Endothelial cell of hepatic sinusoid (primary cell): ENCODE measurements at regions not wholly inside any gene's neighbourhood (a gene's known extent, or its start where the extent isn't known, plus 50 kb on each side); places are given as distances from the start of the nearest gene placed in this dataset.
"Not testable (repeated sequence)": the region's sequence is repeated elsewhere in the genome, so short reads cannot be mapped to it uniquely, and the experiment has no call there.

Experiments used
- in situ Hi-C: cut with HindIII; loops from 2 replicates; pipeline ENCODE4 v1.10.0; 2017; ENCODE audit warnings: low sequenced_read_pairs

DNA sequence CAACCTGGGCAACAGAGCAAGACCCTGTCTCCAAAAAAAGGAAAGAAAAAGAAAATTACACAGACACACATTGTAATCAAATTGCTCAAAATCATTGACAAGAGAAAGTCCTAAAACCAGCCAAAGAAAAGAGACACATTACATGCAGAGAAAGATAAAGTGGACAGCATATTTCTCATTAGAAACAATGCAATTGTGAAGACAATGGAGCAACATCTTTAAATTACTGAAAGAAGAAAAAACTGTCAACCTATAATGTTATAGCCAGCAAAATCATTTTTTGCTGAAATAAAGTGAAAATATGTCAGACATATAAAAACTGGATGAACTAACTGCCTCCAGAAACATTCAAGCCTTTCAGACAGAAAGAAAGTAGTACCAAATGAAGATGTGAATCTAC is 120.6 kb downstream of the TMEM167A start:
- in situ Hi-C loops: no loop called here

DNA sequence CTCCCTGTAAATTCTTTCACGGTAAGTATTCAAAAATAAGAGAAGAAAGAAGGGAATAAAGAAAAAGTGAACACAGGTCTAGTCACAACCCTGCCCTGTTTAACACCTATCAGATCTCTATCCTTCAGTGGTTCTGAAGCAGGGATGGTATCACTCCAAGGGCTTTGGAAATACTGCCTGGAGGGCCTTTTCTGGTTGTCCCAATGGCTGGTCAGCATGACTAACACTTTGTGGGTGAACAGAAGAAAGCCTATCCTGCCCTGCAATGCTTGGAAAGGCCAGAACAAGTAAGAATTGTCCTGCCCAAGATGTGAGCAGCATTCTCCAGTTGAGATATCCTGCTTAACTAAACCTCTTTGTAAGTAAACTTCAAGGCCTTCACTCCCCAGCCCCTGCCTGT is 124.9 kb downstream of the TMEM167A start:
- in situ Hi-C loops: no loop called here

DNA sequence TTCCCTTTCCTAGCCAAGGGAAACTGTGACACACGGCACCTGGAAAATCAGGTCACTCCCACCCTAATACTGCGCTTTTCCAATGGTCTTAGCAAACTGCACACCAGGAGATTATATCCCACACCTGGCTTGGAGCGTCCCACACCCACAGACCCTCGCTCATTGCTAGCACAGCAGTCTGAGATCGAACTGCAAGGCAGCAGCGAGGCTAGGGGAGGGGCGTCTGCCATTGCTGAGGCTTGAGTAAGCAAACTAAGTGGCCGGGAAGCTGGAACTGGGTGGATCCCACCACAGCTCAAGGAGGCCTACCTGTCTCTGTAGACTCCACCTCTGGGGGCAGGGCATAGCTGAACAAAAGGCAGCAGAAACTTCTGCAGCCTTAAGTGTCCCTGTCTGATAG is 132.9 kb downstream of the TMEM167A start:
- in situ Hi-C loops: not testable (repeated sequence)

DNA sequence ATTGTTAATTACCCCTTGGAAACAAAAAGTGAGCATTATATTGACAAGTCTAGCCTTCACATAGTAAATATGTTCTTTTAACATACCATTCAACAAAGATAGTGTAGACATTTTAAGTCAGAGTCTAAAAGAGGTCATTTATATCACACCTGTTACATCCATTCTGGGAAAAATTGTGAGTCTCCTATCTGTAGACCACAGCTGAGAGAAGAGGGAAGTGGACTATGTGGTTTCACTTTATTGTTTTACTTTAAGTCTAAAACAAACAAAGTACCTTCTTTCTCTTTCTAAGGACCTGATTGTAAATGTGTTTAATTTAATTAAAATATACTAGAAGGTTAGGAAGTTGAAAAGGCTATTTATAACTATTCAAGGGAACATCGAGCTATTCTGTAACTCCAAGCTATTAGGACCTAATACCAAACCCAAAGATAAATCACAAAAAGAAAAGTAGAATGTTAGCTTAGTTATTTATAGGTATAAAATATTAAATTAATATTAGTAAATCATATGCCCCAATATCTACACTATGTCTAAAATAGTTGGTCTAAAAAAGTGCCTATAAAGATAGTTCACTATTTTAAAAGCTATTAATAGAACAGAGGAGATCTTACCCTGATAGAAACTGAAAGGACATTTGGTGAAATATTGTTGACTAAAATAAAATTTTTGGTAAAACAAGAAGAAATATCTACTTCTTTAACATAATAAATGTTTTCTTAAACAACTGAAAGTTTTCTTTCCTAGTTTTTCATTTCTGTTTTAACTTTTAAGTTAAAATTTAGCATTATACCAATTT is 134.9 kb downstream of the TMEM167A start:
- in situ Hi-C loops: no loop called here

DNA sequence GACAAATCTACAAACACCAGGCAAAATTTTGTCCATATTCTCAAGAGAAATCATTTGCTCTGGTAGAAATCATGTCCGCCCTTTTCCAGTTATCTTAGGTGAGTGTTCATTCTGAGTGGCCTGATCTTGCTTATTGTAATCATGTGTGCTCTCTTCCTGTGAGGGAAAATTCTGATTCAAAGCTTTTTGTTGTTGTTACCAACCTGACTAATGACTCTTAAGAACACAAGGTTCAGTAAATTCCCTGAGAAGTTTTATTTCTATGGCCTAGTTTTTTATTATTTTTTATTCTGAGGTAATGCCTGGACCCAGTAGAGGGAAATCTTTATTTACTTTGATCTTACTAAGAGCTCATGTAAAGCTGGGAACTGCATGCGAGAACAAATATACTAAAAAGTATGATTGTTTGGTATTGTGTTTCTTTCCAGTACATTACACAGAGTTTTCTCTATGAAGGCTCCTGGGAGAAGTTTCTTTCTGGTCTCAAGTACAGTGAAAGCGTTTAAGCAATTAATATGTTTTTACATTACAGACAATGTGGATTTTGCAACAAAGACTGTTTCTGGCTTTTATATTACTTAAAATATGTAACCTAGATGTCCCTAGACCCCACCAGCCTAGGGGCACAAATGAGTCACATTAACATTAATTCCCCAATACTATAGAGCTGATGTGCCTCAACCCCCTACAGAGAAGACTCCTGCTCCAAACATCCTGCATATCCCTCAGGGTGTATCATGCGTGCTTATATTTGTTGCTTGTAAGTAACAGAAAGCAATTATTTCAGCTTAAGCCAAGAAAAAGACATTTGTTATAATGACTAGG is 138.1 kb downstream of the TMEM167A start:
- in situ Hi-C loops: no loop called here

DNA sequence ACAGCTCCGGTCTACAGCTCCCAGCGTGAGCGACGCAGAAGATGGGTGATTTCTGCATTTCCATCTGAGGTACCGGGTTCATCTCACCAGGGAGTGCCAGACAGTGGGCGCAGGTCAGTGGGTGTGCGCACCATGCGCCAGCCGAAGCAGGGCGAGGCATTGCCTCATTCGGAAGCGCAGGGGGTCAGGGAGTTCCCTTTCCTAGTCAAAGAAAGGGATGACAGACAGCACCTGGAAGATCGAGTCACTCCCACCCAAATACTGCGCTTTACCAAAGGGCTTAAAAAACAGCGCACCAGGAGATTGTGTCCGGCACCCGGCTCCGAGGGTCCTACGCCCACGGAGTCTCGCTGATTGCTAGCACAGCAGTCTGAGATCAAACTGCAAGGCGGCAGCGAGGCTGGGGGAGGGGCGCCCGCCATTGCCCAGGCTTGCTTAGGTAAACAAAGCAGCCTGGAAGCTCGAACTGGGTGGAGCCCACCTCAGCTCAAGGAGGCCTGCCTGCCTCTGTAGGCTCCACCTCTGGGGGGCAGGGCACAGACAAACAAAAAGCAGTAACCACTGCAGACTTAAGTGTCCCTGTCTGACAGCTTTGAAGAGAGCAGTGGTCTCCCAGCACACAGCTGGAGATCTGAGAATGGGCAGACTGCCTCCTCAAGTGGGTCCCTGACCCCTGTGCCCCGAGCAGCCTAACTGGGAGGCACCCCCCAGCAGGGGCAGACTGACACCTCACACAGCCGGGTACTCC is 144.5 kb downstream of the TMEM167A start:
- in situ Hi-C loops: not testable (repeated sequence)

DNA sequence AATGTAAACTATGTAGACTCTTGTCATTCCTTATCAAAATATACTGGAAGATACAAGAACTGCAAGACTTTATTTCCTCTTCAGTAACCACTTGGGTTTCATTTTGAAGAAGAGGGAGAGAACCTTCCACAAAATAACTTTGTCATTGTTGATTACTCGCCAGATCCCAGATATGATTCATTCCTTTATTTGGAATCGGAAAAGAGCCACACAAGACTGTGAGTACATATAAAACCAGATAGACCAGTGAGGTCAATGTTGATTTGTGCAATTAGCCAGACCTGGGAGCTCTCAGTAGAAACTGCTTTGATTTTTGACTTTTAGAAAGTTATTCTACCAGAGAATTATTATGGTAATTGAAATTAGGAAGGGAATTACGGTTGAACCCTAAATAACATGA is 146.1 kb downstream of the TMEM167A start:
- in situ Hi-C loops: no loop called here

DNA sequence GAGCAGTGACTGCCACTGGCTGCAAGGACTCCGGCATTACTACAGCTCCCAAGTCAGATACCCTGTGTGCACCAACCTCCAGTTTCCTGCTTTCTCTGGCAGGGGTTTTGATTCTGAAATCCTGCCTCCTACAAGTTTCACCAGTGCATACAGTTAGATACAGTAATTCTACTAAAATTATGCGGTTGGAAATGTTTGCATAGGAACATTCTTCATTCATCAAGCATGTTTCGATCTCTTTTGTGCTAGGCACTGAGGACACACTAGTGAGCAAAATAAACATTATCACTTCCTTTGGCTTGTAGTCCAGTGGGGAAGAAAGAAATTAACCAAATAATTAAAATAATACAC is 152.2 kb downstream of the TMEM167A start:
- in situ Hi-C loops: no loop called here

DNA sequence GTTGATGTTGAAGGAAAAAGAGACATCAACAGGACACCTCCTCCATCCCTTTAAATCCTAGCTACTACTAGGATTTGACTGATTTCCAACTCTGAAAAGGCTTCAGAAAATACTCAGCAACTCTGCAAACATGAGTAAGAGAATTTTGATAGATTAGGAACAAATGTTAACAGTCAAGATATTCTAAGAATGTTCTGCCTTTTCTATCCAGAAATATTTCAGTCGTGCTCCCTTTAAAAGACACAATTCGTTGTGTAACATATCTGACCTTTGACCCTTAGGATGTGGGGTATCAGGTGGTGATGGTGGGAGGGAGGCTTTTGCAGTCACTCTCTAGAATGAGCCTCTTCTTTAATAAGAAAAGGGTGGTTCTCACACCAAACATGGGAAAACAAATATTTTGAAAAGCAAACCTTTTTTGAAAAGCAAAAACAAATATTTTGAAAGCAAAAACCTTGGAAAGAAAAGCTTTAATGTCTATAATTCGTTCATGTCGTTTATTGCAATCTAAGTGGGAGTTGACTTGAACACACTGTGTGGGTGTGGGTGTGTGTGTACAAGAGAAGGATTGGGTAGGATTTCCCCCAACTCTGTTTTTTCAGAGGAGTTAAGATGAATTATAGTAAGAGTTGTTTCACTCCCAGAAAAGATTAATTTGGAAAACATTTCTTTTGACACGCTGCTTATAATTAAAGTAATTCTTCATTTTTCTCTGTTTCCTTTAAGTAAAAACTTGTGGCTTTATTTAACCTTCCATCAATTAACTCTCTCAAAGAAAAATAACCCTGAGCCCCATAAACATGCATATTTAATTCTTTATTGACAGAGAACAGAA is 152.8 kb downstream of the TMEM167A start:
- in situ Hi-C loops: no loop called here

DNA sequence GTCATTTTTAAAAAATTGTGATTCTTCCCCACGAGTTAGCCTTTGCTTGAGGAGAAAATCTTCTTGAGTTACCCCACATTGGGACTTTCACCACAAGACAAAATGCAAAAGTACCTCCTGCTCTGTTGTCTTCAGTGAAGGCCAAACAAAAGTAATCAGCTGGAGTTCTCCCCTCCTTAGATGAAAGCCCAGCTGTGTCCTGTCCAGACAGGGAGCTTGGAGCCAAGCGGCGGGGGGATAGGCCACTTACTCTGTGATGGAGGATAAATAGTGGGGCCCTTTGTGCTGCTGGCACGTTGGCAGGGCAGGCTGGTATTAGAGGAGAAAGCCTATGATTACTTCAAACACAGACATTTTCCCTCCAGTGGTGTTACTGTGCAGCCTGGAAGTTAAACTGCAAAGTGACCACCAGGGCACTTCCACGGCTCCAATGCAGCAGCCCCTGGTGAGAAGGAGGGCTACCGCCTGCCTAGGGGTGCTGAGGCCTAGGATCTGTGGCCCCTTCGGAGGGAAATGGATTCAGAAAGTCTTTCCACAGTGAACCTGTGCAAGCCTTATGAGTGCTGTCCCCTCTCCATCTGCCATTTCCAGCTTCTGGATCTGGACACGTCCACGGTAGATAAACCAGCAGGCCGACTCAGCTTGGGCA is 155.0 kb downstream of the TMEM167A start:
- in situ Hi-C loops: no loop called here

DNA sequence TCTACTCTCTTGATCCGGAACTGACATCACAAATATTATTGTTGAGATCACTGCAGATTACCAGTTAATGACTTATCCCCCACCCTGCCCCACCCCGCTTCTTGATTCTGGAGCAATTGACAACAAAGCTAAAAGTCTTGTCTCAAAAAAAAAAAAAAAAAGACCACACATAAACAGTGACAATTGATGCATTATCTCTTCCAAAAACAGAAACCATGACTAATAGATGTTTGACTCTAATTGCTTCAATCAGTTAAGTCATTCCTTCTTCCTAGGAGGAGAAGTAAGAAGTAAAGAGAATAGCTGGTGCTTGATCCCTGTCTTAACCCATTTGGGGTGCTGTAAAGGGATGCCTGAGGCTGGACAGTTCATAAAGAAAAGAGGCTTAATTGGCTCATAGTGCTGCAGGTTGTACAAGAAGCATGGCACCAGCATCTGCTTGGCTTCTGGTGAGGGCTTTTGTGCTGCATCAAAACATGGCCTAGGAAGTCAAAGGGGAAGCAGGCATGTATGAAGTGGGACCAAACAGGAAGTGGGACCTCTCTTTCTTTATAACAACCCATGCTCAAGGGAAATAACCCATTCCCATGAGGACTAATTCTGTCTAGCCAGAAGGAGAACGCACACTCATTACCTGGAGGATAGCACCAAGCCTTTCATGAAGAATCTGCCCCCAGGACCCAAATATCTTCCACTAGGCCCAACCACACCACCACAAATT is 158.7 kb downstream of the TMEM167A start:
- in situ Hi-C loops: no loop called here

DNA sequence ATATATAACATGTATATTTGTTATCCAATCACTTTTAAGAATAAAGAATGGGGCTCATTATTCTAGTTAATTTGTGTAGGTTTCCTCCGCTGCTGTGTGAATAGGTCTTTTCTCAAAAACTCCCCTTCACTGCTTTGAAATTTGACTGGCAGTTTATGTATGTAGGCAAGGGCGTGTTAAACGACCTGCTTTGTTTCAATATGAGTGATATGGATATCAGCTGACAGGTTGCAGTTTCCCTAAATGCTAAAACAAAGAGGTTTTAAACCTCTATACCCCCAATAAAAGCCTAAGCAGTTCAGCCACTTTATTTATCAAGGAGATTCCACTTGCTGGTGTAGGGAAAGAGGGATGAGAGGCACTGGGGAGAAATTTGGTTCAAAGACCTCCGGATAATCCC is 159.6 kb downstream of the TMEM167A start:
- in situ Hi-C loops: no loop called here

DNA sequence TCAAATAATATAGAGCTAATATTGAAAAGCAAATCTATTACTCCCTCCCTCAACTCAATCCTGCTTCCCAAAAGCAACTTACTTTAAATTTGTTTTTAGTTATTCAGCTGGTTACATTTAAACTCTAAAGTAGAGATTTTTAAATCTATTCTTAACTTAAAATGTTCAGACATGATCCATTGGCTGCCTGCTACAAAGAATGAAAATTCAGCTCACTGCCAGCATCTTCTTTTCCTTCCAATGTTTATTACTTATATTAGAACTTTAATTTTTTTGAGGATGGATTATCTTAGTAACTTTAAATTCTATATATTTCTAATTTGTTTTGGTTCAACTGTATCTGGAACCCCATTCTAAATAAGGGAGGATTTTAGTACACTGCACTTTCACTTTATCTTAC is 163.2 kb downstream of the TMEM167A start:
- in situ Hi-C loops: no loop called here

DNA sequence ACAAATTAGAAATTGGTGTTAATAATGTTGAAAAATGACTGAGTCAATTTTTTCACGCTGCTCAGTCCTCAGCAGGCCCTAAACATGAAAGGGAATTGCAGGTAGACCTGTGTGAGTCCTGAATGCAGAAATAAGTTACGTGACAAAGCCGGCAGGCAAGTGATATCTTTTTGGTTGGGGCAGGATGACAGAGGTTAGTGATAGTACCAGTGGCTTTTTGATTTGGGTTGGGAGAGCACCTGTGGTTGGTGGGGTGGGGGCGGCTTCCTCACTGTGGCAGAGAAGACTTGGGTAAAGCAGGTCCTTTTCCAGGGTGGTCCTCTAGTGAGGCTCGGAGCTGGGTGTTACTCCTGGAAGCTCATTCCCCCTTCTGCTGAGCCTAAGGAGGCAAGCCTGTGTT is 164.7 kb downstream of the TMEM167A start:
- in situ Hi-C loops: no loop called here

DNA sequence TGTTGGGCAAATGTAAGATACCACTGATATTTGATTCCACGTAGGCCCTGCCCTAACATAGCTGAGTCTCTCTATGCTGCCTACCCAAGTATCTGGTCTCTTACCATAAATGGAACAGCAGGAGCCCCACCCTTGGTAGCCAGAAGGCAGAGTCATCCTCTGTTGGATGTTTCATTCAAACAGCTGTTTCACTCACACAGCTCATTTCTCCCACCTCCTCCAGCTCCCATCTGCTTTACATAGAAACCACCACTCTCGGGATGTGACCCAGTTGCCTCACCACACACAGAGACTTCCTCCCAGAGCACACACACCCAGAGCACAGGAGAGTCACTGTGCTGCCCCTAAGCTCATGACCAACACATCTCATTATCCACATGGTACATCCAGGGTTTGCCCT is 165.3 kb downstream of the TMEM167A start:
- in situ Hi-C loops: no loop called here

DNA sequence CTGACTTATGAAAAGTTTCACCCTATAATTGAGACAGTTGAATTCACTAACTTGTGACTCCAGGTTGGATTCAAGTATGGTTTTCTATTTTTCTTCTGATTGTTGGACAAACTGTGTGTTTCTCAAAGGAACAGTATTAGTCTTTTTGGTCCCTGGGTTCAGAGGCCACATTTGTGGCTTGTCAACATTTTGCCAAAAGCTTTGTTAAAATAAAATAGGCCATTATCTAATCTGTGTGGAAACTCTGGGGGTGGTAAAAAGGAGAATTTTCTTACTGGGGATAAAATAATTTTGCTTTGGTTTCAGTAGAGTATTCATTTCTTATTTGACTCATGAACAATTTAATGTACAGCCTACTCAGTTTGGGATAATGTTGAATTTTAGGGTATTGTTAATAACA is 166.3 kb downstream of the TMEM167A start:
- in situ Hi-C loops: no loop called here

DNA sequence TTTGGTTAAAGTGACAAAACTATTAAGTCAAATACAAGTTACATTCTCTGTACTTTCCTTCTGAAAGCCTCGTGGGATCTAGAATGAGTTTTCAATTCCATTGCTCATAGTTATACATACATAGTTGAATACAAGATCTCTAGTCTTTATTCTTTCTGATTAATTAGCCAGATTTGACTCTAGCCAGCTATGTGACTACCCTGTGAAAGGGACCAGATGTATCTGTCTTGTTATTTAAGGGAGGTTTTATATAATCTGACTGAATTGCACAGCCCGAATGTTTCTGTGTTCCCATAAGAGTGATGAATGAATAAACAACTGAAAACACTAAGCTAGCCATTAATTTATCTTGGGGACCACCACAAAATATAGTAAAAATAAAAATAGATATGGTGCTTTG is 166.7 kb downstream of the TMEM167A start:
- in situ Hi-C loops: no loop called here

DNA sequence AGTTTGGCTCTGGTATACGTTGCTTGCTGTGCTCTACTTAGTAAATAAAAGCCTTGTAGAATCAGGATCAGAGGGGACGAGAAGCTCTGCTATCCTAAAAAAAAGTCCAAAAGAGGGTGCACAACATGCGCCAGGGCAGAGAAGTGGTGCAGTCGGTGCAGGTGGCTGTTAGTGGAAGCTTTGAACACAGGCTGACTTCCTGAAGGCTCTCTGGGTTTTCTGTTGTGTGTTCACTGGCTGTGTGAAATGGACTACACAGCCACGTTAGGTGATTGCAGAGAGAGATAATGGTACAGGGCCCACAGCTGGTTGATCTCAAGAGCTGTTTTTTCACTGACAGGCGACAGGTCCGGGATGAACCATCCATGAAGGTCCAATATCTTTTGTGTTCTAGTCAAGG is 167.4 kb downstream of the TMEM167A start:
- in situ Hi-C loops: no loop called here

DNA sequence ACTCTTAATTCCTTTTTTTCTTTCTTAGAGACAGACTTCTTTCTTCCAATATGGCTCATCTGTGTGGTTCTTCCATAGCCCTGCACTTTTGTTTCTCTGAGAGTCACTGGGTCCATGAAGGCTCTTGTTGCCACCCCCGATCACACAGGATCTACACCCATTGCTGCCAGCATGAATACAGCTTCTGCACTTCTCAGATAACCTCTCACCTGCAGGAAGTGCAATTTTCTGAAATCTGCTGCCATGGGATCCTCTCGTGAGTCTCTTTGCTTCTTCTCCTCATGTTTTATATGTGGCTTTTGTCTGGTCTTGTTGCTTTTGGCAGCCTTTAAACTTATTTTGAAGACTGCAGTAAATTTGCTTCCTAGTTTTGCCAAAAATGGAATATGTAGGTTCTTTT is 171.2 kb downstream of the TMEM167A start:
- in situ Hi-C loops: no loop called here
